ENCODE measurements at regions not wholly inside any gene's neighbourhood (a gene's known extent, or its start where the extent isn't known, plus 50 kb on each side); places are given as distances from the start of the nearest gene placed in this dataset.
"Not testable (repeated sequence)": the region's sequence is repeated elsewhere in the genome, so short reads cannot be mapped to it uniquely, and the experiment has no call there.

- not testable (repeated sequence) for DNase-seq
Observed at GRCh38 chr2:19089476-19089875, 268.9 kb downstream of the OSR1 start.

DNA sequence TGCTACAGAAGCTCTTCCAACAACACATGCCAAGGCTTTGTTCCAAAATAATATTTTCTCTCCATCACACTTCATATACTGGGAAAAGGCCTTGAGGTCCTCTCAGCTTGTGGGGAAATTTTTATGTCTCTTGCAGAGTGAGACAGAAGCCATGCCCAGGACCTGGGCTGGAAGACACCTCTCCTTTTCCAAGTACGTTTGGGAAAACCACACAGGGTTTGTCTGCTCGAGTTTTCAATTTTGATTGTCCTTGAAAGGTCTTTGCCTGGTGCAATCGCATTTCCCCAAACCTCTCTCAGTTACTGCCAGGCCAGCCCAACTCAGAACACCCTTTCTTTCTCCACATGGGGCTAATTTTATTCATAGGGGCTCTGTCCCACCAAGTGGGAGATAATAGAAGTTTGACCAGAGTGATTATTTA is 272.2 kb downstream of the OSR1 start:
- no peak for DNase-seq

DNA sequence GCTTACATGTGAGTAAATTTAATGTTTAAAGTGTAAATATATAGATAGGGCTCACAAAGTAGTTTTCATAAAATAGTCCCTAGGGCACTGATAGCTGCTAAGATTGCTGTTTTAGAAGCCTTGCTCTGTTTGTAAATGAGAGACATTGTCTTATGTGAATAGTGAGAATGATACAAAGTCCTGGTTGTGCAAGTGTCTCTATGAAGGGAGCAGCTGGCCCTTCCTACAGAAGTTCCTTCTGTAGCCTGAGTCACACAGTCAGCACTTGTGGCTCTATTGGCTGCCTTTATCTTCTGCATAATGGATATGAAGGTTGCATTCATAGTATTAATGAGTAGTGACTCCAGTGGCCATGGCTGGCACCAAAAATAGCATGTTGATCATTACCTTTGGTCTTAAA is 279.7 kb downstream of the OSR1 start:
- DNase-seq = no peak

- DNase-seq = no peak
Observed at GRCh38 chr2:19073522-19073921, 284.9 kb downstream of the OSR1 start.

DNA sequence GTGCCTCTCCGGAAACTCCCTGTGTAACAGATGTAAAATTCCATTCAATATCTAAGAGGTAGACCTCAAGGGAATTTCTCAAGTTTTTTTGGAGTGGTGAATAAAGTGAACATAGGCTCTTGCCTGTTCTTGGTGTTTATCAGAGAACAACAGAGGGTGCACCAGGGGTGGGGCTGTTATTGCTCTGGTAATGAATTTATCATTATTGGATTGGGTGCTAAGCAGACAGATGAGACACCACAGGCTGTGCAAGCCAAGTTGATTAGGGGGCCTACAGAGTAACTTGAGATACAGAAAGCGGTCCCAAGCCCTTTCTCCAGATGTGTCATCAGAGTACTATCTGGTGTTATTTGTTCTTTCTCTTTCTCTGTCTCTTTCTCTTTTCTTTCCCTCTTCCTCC is 286.3 kb downstream of the OSR1 start:
- no peak for DNase-seq

- no peak for DNase-seq
Observed at GRCh38 chr2:19070886-19071285, 287.5 kb downstream of the OSR1 start.

DNA sequence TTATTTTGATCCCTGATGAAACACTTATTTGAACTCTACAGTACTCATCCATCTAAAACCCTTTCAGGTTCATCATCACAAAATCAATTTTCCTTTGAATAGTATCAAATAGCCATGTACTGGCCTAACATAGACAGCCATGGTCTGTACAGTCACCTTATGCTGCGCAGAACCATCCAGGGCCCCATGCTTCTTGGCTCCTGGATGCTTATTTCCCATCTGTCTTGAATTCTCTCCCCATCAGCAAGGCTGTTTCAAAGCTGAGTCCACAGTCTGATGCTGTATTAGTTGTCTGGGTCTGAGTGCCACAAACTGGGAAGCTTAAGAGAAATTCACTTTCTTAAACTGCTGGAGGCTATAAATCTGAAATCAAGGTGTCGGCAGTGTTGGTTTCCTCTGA is 290.2 kb downstream of the OSR1 start:
- no peak for DNase-seq

DNA sequence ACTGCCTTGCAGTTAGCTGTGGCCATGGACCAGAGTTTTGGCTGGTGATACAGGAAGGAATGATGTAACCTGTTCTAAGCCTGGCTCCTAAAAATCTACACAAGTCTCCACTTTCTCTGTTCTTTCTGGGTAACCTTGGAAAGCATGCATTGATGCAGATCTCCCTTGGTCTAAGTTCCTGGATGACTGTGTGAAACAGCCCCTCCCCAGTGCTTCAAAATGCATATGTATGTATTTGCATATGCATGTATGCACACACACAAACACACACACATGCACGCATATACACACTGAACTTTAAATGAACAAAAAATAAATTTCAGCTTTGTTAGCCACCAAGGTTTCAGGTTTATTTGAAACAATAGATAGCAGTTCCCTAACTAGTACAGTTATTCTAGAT is 296.1 kb downstream of the OSR1 start:
- DNase-seq = no peak

- DNase-seq = no peak
Observed at GRCh38 chr2:19059076-19059475, 299.3 kb downstream of the OSR1 start.

GRCh38 chr2:19051203-19051831 is 307.1 kb downstream of the OSR1 start:
- no peak for DNase-seq

DNA sequence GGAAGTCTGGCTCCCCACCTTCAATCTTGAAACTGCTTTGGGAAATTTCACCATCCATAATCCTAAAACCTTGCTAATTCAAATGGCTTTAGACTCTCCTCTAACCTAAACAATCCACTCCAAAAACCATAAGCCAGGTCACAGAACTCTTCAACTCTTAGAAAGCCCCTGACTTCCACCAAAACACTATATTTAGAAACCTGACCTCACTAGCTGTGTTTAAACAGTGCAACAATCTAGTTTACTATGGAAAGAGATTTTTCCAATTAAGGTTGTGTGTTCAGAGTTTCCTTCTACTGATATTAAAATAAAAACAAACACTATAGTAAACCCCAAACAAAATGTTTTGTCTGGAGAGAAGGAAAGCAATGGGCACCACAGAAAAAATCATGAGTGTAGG is 308.1 kb downstream of the OSR1 start:
- no peak for DNase-seq

DNA sequence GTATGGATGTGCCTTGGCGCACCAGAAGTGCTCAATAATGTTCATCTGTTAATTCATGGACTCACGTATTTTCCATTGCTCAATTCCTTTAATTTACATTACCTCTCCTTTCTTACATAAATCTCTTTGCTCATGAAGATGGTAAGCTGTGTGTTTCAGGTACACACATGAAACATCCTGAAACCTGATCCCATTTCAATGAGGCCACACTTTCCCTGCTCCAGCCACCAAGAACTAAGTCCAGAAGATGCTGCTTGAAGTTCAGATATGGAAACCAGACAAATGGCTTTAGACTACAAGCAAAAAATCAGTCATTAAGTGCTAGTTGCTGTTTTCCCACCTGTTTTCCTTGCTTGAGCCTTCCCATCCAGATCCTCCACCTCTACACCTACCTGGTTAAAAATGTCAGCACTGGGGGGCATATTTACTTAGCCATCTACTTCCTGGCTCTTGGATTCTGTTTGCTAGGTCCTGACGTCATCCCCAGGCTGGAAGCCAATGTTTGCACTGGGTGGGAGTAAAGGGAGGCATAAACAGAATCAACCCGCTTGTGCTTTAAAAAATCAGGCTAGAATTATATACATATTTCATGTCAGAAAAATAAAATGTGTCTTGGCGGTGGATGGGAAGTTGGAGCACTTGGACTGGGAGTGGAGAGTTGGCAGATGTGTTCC is 309.7 kb downstream of the OSR1 start:
- DNase-seq = no peak

- no peak for DNase-seq
Observed at GRCh38 chr2:19046986-19047780, 311.2 kb downstream of the OSR1 start.

DNA sequence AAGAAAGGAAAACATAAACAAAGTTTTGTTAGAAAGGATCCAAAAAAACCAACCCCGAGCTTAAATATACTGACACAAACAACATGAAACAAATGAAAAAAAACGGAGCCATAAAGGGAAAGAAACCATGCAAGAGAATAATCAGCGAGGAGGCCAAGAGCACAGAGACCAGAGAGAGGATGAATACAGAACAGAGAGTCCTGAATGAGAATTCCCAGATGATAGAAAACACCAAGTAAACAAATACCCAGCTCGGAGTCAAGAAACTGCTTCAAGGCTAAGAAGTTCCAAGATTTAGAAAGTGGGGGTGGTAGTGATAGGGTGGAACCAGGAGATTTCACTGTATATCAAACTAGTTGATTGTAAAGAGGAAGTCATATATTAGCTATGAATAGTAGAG is 313.3 kb downstream of the OSR1 start:
- DNase-seq = no peak

DNA sequence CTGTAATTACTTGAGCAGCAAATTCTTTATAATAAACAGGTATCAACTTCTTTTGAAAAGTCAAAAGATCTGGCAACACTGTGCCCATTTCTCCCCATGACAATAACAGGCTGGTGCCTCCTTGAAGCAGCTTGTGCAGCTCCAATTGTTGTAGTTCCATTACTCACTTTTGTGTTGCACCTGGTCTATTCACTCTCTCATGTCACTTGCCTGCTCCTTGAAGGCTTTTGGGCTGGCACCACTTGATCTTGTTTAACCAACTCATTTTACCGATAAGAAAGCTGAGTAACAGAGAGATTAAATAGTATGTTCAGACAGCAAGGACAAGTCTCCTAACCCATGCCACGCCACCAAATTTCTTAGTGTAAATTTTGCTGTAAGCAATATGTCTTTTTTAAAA is 314.5 kb downstream of the OSR1 start:
- DNase-seq = no peak

- no peak for DNase-seq
Observed at GRCh38 chr2:19041434-19042041, 316.9 kb downstream of the OSR1 start.

GRCh38 chr2:19038071-19039015 is 320.1 kb downstream of the OSR1 start:
- no peak for DNase-seq

DNA sequence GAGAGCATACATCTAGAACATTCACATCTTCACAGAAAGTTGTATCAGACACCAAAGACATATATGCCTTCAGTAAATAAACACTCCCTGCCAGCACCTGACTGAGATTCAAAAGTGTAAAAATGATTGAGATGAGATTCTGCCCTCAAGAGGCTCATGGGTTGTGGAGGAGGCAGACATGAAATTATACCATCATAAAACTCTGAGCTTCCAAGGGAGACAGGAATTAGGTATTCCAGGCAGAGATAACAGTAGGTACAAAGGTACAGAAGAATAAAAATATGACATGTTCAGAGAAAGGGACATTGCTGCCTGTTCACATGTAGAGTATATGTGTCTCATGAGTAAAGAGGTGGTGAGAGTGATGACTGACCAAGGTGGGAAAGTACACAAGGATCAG is 322.3 kb downstream of the OSR1 start:
- no peak for DNase-seq

DNA sequence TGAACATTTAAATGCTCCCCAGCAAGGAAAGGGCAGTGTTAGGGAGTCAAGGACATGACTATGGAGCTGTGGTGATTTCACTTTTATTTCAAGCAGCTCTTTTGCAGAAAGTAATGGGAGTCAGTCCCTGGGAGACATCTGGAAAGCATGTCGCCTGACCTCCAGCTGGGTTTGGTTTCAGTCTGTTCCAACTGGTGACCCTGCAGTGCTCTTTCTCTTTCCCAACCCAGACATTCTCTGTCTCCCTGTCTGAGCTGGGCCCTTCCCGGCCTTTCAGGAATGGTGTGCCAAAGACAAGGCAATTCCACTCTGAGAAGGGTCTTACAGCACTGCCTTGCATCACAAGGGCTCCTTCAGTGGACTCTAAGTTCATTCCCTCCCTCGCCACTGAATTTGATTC is 323.2 kb downstream of the OSR1 start:
- DNase-seq = no peak

- no peak for DNase-seq
Observed at GRCh38 chr2:19033240-19033639, 325.2 kb downstream of the OSR1 start.

DNA sequence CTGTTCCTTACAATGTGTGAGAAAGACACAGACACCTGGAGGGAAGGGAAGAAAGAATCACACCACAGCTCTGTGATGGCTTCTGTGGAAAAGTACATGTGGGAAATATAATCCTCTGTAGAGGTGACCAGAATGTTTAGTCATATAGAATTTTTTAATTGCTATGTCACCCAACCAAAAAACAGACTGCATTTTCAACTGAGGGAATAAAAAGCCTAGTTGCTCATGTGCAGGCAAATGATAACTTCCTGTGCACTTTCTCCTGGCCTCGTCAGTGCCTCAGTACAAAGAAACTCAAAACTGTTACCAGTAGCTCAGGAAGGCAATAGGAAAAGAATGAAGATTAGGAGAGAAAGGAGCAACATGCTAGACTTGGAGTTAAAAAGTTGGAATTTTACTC is 326.8 kb downstream of the OSR1 start:
- DNase-seq = no peak

GRCh38 chr2:19029655-19030054 is 328.8 kb downstream of the OSR1 start:
- DNase-seq = no peak
